Neuronal stem cell (in vitro differentiated cells): ENCODE measurements at regions not wholly inside any gene's neighbourhood (a gene's known extent, or its start where the extent isn't known, plus 50 kb on each side); places are given as distances from the start of the nearest gene placed in this dataset.

Source experiments
- DNase-seq: peaks from one replicate; pipeline ENCODE4 v3.0.0-alpha.2; 2013; ENCODE audit warnings: low spot score
- H2AFZ ChIP-seq: one replicate; pipeline ENCODE4 v1.6.1; 2013; ENCODE audit warnings: mild to moderate bottlenecking, low read length, inconsistent platforms
- H2AK5ac ChIP-seq: 2 replicates; pipeline ENCODE4 v1.6.1; 2013; ENCODE audit warnings: low read depth, mild to moderate bottlenecking, inconsistent platforms, low read length, moderate library complexity, mixed read lengths
- H2BK120ac ChIP-seq: 2 replicates; pipeline ENCODE4 v1.6.1; 2013; ENCODE audit warnings: low read depth, mild to moderate bottlenecking, inconsistent platforms, low read length, moderate library complexity, mixed read lengths
- H2BK12ac ChIP-seq: one replicate; pipeline ENCODE4 v1.6.1; 2013; ENCODE audit warnings: low read length, inconsistent platforms
- H2BK15ac ChIP-seq: 2 replicates; pipeline ENCODE4 v1.6.1; 2013; ENCODE audit warnings: mild to moderate bottlenecking, low read length, inconsistent platforms, mixed read lengths
- H2BK5ac ChIP-seq: one replicate; pipeline ENCODE4 v1.6.1; 2013; ENCODE audit warnings: inconsistent platforms, mild to moderate bottlenecking, low read length, moderate library complexity
- H3K14ac ChIP-seq: one replicate; pipeline ENCODE4 v1.6.1; 2013; ENCODE audit warnings: low read length, inconsistent platforms
- H3K18ac ChIP-seq: 2 replicates; pipeline ENCODE4 v1.6.1; 2013; ENCODE audit warnings: low read length, inconsistent platforms
- H3K23ac ChIP-seq: 2 replicates; pipeline ENCODE4 v1.6.1; 2013; ENCODE audit warnings: low read depth, mild to moderate bottlenecking, mixed read lengths, low read length, inconsistent platforms; ENCODE audit not compliant: poor library complexity
- H3K27ac ChIP-seq: replicated peaks from 3 replicates; pipeline ENCODE4 v1.5.1; 2013; ENCODE audit warnings: low read length, inconsistent platforms
- H3K27me3 ChIP-seq, 3 experiments: 2 replicates each; pipeline ENCODE4 v1.6.1; 2013; ENCODE audit warnings: low read length in 3 of 3, mild to moderate bottlenecking in 2 of 3, inconsistent platforms in 1 of 3, low read depth in 1 of 3, mixed read lengths in 1 of 3, moderate library complexity in 1 of 3; ENCODE audit not compliant: control insufficient read depth in 3 of 3, insufficient read depth in 3 of 3
- H3K36me3 ChIP-seq, 2 donors: replicated peaks in 1 of 2; 2 replicates each; pipeline ENCODE4 v1.6.1; 2013; ENCODE audit warnings: low read length in 2 of 2; ENCODE audit not compliant: control insufficient read depth in 2 of 2, insufficient read depth in 2 of 2
- H3K4ac ChIP-seq: 2 replicates; pipeline ENCODE4 v1.6.1; 2013; ENCODE audit warnings: inconsistent platforms, mild to moderate bottlenecking, low read length, moderate library complexity
- H3K4me1 ChIP-seq, 2 donors: 1 replicate in 1 of 2; 2 replicates in 1 of 2; pipeline ENCODE4 v1.6.1; 2013; ENCODE audit warnings: low read length in 2 of 2, low read depth in 1 of 2; ENCODE audit not compliant: control insufficient read depth in 2 of 2, insufficient read depth in 1 of 2
- H3K4me2 ChIP-seq: one replicate; pipeline ENCODE4 v1.6.1; 2013; ENCODE audit warnings: mild to moderate bottlenecking, low read length, inconsistent platforms; ENCODE audit not compliant: insufficient read depth, poor library complexity, severe bottlenecking
- H3K4me3 ChIP-seq, 2 donors: 2 replicates each; pipeline ENCODE4 v1.5.1; 2013; ENCODE audit warnings: low read length in 2 of 2, mild to moderate bottlenecking in 2 of 2, inconsistent platforms in 1 of 2, moderate library complexity in 1 of 2
- H3K79me1 ChIP-seq: one replicate; pipeline ENCODE4 v1.6.1; 2013; ENCODE audit warnings: low read depth, mild to moderate bottlenecking, inconsistent platforms, low read length, moderate library complexity
- H3K9ac ChIP-seq: one replicate; pipeline ENCODE4 v1.6.1; 2013; ENCODE audit warnings: mild to moderate bottlenecking, low read depth, low read length, inconsistent platforms; ENCODE audit not compliant: poor library complexity
- H3K9me3 ChIP-seq, 2 donors: replicated peaks in 1 of 2; 2 replicates each; pipeline versions ENCODE3 to v1.6.1; 2013; ENCODE audit warnings: low read length in 2 of 2, mild to moderate bottlenecking in 2 of 2, inconsistent platforms in 1 of 2, low read depth in 1 of 2, mixed read lengths in 1 of 2, moderate library complexity in 1 of 2; ENCODE audit not compliant: control insufficient read depth in 2 of 2, insufficient read depth in 1 of 2
- H4K8ac ChIP-seq: one replicate; pipeline ENCODE4 v1.6.1; 2013; ENCODE audit warnings: low read depth, mild to moderate bottlenecking, inconsistent platforms, low read length, moderate library complexity
- H4K91ac ChIP-seq: one replicate; pipeline ENCODE4 v1.6.1; 2013; ENCODE audit warnings: low read length, low read depth, mild to moderate bottlenecking, inconsistent platforms; ENCODE audit not compliant: poor library complexity
- WGBS, 2 donors: extraction: QIAGEN DNeasy Blood & Tissue Kit; methylation state at CpG; one replicate each; pipeline ENCODE4 v1.1.7; 2013; ENCODE audit warnings: missing lambda C conversion rate in 2 of 2, mixed read lengths in 1 of 2; ENCODE audit not compliant: insufficient read length in 2 of 2, insufficient replicate concordance in 1 of 2; ENCODE audit errors: extremely low coverage in 2 of 2; 5-methylcytosine and 5-hydroxymethylcytosine counted together

DNA sequence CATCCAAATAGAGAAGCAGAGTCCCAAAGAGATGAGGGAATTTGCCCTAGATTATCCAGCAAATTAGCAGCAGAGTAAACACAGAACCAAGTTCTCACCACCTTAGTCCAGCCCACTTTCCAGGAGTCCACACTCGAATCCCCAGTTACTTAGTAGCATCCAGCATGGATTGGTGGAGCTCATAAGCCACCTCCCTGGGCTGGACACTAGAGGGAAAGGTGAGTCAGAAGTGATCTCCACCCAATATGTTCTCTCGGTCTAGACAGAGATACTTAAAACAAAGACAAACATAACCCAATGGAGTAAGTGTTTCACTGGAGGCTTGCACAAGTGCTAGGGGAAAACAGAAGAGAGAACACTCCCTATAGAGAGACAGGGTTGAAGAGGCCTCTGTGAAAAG is 105.1 kb upstream of the CPEB2 start:
- H3K4me2 ChIP-seq, result no peak overlapping the region
- peaks cover 0 to 2% (median 0%) of the 10 kb centered on the region in 3 experiments for H3K27me3 ChIP-seq
- no peak overlapping the region for H3K18ac ChIP-seq

GRCh38 chr4:14898989-14899388 is 103.3 kb upstream of the CPEB2 start:
- Histone ChIP-seq H2BK15ac (no peak overlapping the region), H2BK5ac (no peak overlapping the region), H3K18ac (no peak overlapping the region), H3K27ac (no peak overlapping the region), H4K91ac (no peak overlapping the region), H3K4me1 (no peaks in the 10 kb centered on the region), H2BK12ac (no peak overlapping the region), H3K4me2 (no peak overlapping the region), H3K9me3 (no peaks in the 10 kb centered on the region), H3K27me3 (no peaks in the 10 kb centered on the region), H3K4ac (no peak overlapping the region), H3K36me3 (no peaks in the 10 kb centered on the region), H3K23ac (no peak overlapping the region), H3K79me1 (no peaks in the 10 kb centered on the region), H3K9ac (no peak overlapping the region), H4K8ac (no peak overlapping the region), H2BK120ac (no peak overlapping the region), H3K4me3 (no peak overlapping the region), H2AFZ (no peak overlapping the region), H3K14ac (no peak overlapping the region), H2AK5ac (no peak overlapping the region)
- no peak for DNase-seq

More for the DNA sequence above, 105.1 kb upstream of the CPEB2 start:
- Histone ChIP-seq H3K9ac (no peak overlapping the region), H3K27ac (no peak overlapping the region), H3K79me1 (no peaks in the 10 kb centered on the region), H3K14ac (no peak overlapping the region), H2BK120ac (no peak overlapping the region), H2AK5ac (no peak overlapping the region), H3K23ac (no peak overlapping the region), H3K4me3 (no peak overlapping the region), H3K4ac (no peak overlapping the region), H2BK15ac (no peak overlapping the region), H3K4me1 (no peaks in the 10 kb centered on the region), H4K91ac (no peak overlapping the region), H2BK5ac (no peak overlapping the region), H4K8ac (no peak overlapping the region), H2AFZ (no peak overlapping the region), H3K9me3 (no peaks in the 10 kb centered on the region), H3K36me3 (no peaks in the 10 kb centered on the region), H2BK12ac (no peak overlapping the region)
- DNase-seq, result no peak
- WGBS, 2 donors, result no CpG with 5 or more reads among the region's 2 CpGs

- Histone ChIP-seq H2AK5ac (no peak overlapping the region), H2BK15ac (no peak overlapping the region), H2AFZ (no peak overlapping the region), H3K18ac (no peak overlapping the region), H3K4me3 (no peak overlapping the region), H2BK120ac (no peak overlapping the region), H4K8ac (no peak overlapping the region), H3K23ac (no peak overlapping the region), H3K14ac (no peak overlapping the region), H3K4ac (no peak overlapping the region), H2BK12ac (no peak overlapping the region), H2BK5ac (no peak overlapping the region), H4K91ac (no peak overlapping the region), H3K27ac (no peak overlapping the region), H3K27me3 (no peaks in the 10 kb centered on the region), H3K9ac (no peak overlapping the region), H3K9me3 (no peaks in the 10 kb centered on the region), H3K79me1 (no peaks in the 10 kb centered on the region), H3K4me2 (no peak overlapping the region), H3K4me1 (no peaks in the 10 kb centered on the region), H3K36me3 (no peaks in the 10 kb centered on the region)
- no CpG with 5 or more reads among the region's 3 CpGs for WGBS, 2 donors
- no peak for DNase-seq
Measured at GRCh38 chr4:14902342-14902741, 99.9 kb upstream of the CPEB2 start.

- Histone ChIP-seq H3K18ac (no peak overlapping the region), H3K79me1 (no peaks in the 10 kb centered on the region), H3K27ac (no peak overlapping the region), H2BK120ac (no peak overlapping the region), H2AFZ (no peak overlapping the region), H3K4ac (no peak overlapping the region), H3K4me3 (no peak overlapping the region), H3K4me2 (no peak overlapping the region), H2AK5ac (no peak overlapping the region), H3K36me3 (no peaks in the 10 kb centered on the region), H2BK5ac (no peak overlapping the region), H4K91ac (no peak overlapping the region), H2BK12ac (no peak overlapping the region), H2BK15ac (no peak overlapping the region), H3K4me1 (no peaks in the 10 kb centered on the region), H3K23ac (no peak overlapping the region), H4K8ac (no peak overlapping the region), H3K9me3 (no peaks in the 10 kb centered on the region), H3K9ac (no peak overlapping the region), H3K14ac (no peak overlapping the region), H3K27me3 (no peaks in the 10 kb centered on the region)
- DNase-seq, result no peak
- no CpG with 5 or more reads among the region's 2 CpGs for WGBS, 2 donors
Measured at GRCh38 chr4:14903321-14903720, 99.0 kb upstream of the CPEB2 start.
